Endodermal cell (in vitro differentiated cells): ENCODE measurements at regions not wholly inside any gene's neighbourhood (a gene's known extent, or its start where the extent isn't known, plus 50 kb on each side); places are given as distances from the start of the nearest gene placed in this dataset.

Experiments
- DNase-seq: peaks from one replicate; pipeline ENCODE4 v3.0.0-alpha.2; 2017
- H3K27ac ChIP-seq: 2 replicates; pipeline ENCODE4 v1.5.1; 2013; ENCODE audit warnings: mild to moderate bottlenecking, low read depth, low read length, moderate library complexity
- H3K27me3 ChIP-seq: 2 replicates; pipeline ENCODE4 v1.6.1; 2013; ENCODE audit warnings: mild to moderate bottlenecking, low read length, moderate library complexity; ENCODE audit not compliant: insufficient read depth, control insufficient read depth, poor library complexity, severe bottlenecking
- H3K36me3 ChIP-seq: 2 replicates; pipeline ENCODE4 v1.7.0; 2013; ENCODE audit warnings: mild to moderate bottlenecking, low read length, moderate library complexity; ENCODE audit not compliant: control insufficient read depth, insufficient read depth
- H3K4me1 ChIP-seq: one replicate; pipeline ENCODE4 v1.7.0; 2013; ENCODE audit warnings: low read length; ENCODE audit not compliant: control insufficient read depth, insufficient read depth
- H3K4me3 ChIP-seq: 2 replicates; pipeline ENCODE4 v1.5.1; 2013; ENCODE audit warnings: mild to moderate bottlenecking, low read length, moderate library complexity
- H3K9ac ChIP-seq: 2 replicates; pipeline ENCODE4 v1.6.1; 2013; ENCODE audit warnings: mild to moderate bottlenecking, low read length, moderate library complexity; ENCODE audit not compliant: poor library complexity, severe bottlenecking; ENCODE audit errors: extremely low read depth
- H3K9me3 ChIP-seq: 2 replicates; pipeline ENCODE4 v1.6.1; 2013; ENCODE audit warnings: mild to moderate bottlenecking, low read length, moderate library complexity; ENCODE audit not compliant: control insufficient read depth
- H3K27ac Mint-ChIP-seq: 2 replicates; pipeline ENCODE4 v1.8.0; 2020; ENCODE audit warnings: mixed read lengths
- H3K27me3 Mint-ChIP-seq: 2 replicates; pipeline ENCODE4 v1.8.0; 2021; ENCODE audit warnings: mild to moderate bottlenecking, mixed read lengths; ENCODE audit not compliant: insufficient read depth
- H3K36me3 Mint-ChIP-seq: 2 replicates; pipeline ENCODE4 v1.8.0; 2020; ENCODE audit warnings: low read depth, mixed read lengths
- H3K4me1 Mint-ChIP-seq: 2 replicates; pipeline ENCODE4 v1.8.0; 2020; ENCODE audit warnings: mixed read lengths
- H3K4me3 Mint-ChIP-seq: 2 replicates; pipeline ENCODE4 v1.8.0; 2020; ENCODE audit warnings: mild to moderate bottlenecking, moderate library complexity, mixed read lengths
- H3K9me3 Mint-ChIP-seq: 2 replicates; pipeline ENCODE4 v1.8.0; 2020; ENCODE audit warnings: mild to moderate bottlenecking, mixed read lengths
- CTCF ChIP-seq: fragments of 200-600 bp; sonication (generic); conservative IDR thresholded peaks from 2 replicates; pipeline ENCODE4 v1.5.0; 2021; ENCODE audit warnings: antibody characterized with exemption, mild to moderate bottlenecking
- WGBS, 2 experiments: methylation state at CpG; one replicate each; pipeline versions ENCODE4 v1.1.5 to v1.1.7; 2013; ENCODE audit warnings: missing lambda C conversion rate in 2 of 2, mixed read lengths in 1 of 2; ENCODE audit not compliant: insufficient coverage in 1 of 2, insufficient read length in 1 of 2; 5-methylcytosine and 5-hydroxymethylcytosine counted together

GRCh38 chr3:174775603-174776002 lies 83.5 kb upstream of the NAALADL2 start:
- H3K9me3 ChIP-seq = no peaks in the 10 kb centered on the region
- no peak for DNase-seq
- Mint-ChIP-seq H3K9me3 (peaks cover 14% of the 10 kb centered on the region), H3K4me3 (no peak overlapping the region), H3K36me3 (no peaks in the 10 kb centered on the region), H3K4me1 (peaks cover 6% of the 10 kb centered on the region), H3K27me3 (peaks cover 11% of the 10 kb centered on the region), H3K27ac (no peak overlapping the region)
- H3K4me3 ChIP-seq = peak overlapping the region; percentile 14
- 89% methylated on average over 3 of the region's 3 CpGs; no CpG with 5 or more reads in 1 of the 2 experiments for WGBS, 2 experiments
- no peaks in the 10 kb centered on the region for H3K36me3 ChIP-seq
- H3K27ac ChIP-seq = no peak overlapping the region
- no peaks in the 10 kb centered on the region for H3K4me1 ChIP-seq
- no peak overlapping the region for H3K9ac ChIP-seq
- H3K27me3 ChIP-seq = no peaks in the 10 kb centered on the region
- no peak for TF ChIP-seq CTCF

GRCh38 chr3:174776123-174776522 lies 83.0 kb upstream of the NAALADL2 start:
- Mint-ChIP-seq H3K27ac (no peak overlapping the region), H3K36me3 (no peaks in the 10 kb centered on the region), H3K27me3 (peaks cover 17% of the 10 kb centered on the region), H3K9me3 (peaks cover 19% of the 10 kb centered on the region), H3K4me3 (no peak overlapping the region), H3K4me1 (peaks cover 6% of the 10 kb centered on the region)
- TF ChIP-seq CTCF = no peak
- Histone ChIP-seq H3K36me3 (no peaks in the 10 kb centered on the region), H3K9ac (no peak overlapping the region), H3K9me3 (no peaks in the 10 kb centered on the region), H3K27ac (no peak overlapping the region), H3K4me1 (no peaks in the 10 kb centered on the region), H3K27me3 (no peaks in the 10 kb centered on the region), H3K4me3 (no peak overlapping the region)
- DNase-seq = no peak
- 94 to 100% methylated on average over 1 to 4 of the region's 4 CpGs for WGBS, 2 experiments

- DNase-seq = no peak
Measured at GRCh38 chr3:174776636-174777035, 82.5 kb upstream of the NAALADL2 start.

More at GRCh38 chr3:174776636-174777035, 82.5 kb upstream of the NAALADL2 start:
- no peak overlapping the region for H3K4me3 Mint-ChIP-seq
- H3K27ac Mint-ChIP-seq = no peak overlapping the region
- H3K9ac ChIP-seq = no peak overlapping the region
- H3K9me3 ChIP-seq = no peaks in the 10 kb centered on the region
- peaks cover 21% of the 10 kb centered on the region for H3K27me3 Mint-ChIP-seq
- no peak for TF ChIP-seq CTCF
- no peak overlapping the region for H3K27ac ChIP-seq
- no peaks in the 10 kb centered on the region for H3K27me3 ChIP-seq
- H3K36me3 Mint-ChIP-seq = no peaks in the 10 kb centered on the region
- H3K4me3 ChIP-seq = no peak overlapping the region
- H3K9me3 Mint-ChIP-seq = peaks cover 19% of the 10 kb centered on the region
- no peaks in the 10 kb centered on the region for H3K36me3 ChIP-seq
- peaks cover 6% of the 10 kb centered on the region for H3K4me1 Mint-ChIP-seq
- WGBS, 2 experiments = 100% methylated on average over 1 of the region's 2 CpGs
- no peaks in the 10 kb centered on the region for H3K4me1 ChIP-seq
